Dedifferentiated amniotic fluid mesenchymal stem cell (primary cell): ENCODE measurements at regions not wholly inside any gene's neighbourhood (a gene's known extent, or its start where the extent isn't known, plus 50 kb on each side); places are given as distances from the start of the nearest gene placed in this dataset.

Experiments
- DNase-seq: peaks from one replicate; pipeline ENCODE4 v3.0.0-alpha.2; 2016; ENCODE audit errors: extremely low spot score

DNA sequence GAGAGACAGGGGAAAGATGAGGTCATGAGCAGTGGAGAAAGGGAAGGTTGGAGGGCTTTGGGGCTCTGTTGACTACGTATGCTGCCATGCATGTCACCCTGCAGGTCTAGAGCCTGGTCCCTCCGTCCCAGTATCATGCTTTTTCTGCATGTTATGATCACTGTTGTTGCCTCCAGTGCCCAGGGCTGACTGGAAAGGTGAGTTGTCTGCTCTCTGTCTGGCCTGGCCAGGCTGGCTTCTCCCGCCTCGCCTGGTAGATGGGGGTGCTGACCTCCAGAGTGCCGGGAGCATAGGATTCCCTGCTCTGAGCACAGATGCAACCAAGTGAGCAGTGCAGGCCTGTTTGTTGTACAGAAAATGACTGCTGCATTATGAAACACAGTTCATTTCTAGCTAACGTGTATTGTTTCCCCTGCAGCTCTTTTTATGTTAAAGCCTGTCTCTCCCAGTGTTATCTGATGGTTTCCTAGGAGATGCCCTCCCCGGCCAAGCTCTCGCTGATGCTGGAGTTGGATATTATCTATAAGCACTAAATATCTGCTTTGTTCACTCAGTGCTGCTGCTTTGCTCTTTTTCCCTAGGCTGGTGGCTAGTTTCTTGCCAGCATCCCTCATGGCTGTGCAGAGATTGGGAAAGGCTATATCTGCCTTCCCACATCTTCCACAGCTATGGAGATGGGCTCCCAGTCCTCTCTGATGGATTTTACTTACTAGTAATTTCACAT, 158.2 kb downstream of the TDRD15 start:
- DNase-seq: no peak

DNA sequence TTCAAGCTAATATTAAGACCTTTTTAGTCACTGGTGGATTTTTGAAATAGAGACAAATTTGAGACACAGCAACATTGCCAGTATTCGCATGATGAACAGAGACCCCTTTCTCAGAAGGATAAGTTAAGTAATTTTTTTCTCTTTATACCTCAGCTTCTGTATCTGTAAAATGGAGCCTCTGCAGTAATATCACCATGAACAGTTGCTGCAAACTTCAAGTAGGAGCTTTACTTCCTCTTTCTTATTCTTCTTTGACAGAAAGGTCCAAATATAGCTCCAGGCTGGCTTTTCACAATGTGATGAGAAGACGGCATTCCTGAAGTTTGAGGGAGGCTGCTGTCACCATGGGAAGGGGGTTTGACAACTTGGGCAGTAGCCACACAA, 158.7 kb downstream of the TDRD15 start:
- DNase-seq: no peak

DNA sequence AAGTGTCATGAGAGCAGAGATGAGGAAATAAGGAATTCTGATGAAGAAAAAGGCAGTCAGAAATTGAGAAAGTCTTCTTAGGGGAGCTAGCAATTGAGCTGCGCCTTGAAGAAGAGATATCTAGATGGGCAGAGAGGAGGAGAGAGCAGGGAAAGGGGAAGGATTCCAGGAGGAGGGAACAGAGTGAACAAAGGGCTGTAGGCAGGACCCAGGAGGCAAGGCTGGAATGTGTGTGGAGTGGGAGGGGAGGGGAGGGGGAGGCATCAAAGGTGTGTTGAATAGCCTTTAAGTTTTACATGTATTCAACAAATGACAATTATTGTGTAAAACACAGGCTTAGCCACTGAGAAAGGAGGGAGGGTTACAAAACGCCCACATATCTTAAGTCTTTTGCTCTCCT, 164.5 kb downstream of the TDRD15 start:
- DNase-seq: no peak

DNA sequence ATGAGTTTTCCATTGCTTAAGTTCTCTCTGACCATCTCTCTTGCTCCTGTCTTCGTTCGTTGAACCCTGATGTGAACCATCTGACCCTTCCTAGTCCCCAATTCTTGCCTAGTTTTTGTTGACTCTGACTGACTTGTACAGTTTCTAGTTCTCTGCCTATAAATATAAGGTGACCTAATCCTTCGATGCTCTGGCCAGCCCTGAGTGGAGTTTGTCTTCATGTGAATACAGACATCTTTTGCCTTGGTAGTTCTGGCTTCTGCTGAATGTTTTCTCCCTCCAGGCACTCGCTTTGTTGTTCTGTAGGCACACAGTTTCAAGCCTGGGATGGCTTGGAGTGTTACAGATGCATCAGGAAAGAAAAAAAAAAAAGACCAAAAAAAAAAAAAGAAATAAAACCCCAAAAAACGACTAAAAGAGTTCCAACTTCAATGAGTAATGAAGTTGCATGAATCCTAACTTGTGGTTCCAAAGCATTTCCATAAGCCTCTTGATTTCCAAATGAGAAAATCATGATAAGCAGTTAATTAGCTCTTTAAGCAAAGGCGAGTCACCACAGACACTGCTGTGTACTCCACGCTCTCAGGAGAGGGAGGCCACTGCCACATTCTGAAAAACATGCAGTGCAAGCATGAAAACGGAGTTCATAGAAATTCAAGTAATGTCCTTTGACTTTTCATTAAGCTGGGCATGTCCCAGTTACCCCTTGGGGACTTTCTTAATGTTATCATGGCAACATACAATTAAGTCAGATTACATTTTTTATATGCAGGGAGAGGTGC, 165.2 kb downstream of the TDRD15 start:
- DNase-seq: no peak

DNA sequence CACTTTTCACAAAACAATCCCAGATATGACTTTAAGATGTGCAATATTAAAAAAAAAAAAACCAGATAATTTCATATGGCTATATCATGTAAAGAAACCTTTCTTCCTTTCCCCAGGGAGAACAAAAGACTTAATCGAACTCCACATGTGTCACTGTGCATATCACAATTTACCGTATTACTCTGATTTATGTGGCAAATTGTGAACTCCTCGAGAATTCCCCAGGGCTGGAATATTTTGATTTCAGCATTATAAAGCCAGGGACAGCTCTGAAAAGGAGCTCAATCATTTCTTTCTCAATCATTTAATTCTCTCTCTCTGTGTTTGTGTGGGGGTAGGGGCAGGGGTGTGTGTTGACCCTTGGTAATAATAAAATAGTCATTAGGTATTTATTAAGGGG, 165.8 kb downstream of the TDRD15 start:
- no peak for DNase-seq

DNA sequence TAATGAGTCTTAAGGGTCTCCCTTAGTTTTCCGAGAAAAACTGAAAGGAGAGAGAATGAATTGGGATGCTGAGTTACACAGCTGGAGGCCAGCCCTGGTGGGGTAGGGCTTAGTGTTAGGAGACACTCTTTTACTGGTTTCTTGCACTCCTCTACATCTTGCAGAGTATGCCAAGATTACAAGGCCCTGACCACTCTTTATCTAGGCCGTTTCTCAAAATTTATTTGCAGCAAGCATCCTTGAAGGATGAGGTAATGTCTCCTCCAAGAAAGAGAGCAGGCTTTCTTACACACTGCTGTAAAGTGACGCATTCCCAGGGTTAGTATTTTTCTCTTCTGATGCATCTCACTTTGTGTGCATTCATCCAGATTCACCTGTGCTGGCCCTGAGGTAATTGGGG, 166.2 kb downstream of the TDRD15 start:
- no peak for DNase-seq

DNA sequence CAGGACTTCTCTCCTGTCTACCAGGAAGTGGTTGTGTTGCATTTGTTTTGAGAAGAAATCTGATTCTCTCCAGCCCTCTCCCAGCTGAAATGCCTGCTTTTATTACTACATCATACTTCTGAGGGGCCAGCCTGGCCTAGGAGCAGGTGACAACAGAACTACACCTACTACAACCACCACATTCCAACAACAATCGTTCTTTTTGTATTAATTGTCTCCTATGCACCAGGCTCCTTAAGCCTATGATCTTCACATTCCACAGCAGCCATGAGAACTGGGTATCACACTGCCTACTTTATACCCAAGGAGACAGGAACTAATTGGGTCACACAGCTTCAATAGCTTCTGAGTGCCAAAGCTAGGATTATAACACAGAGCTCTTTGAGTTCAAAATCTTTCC, 167.7 kb downstream of the TDRD15 start:
- DNase-seq: no peak

DNA sequence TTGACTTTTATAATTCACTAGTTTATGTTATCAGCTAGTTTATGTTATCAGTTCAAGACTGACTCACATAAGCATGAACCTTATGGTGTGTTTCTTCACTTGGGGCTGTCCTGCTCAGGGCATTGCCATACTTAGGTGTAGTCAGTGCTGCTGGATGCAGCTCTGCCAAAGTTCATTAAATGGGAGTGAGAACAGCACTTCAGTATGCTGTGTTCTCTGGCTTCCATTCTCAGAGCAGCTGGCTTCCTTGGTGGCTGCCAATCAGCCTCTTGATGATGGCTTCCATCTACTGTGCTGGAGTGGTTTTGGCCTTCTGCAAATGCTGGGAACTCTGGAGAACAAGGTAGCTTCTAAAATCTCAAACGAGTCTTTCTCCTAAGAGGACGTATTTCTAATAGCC, 170.7 kb downstream of the TDRD15 start:
- DNase-seq: no peak

DNA sequence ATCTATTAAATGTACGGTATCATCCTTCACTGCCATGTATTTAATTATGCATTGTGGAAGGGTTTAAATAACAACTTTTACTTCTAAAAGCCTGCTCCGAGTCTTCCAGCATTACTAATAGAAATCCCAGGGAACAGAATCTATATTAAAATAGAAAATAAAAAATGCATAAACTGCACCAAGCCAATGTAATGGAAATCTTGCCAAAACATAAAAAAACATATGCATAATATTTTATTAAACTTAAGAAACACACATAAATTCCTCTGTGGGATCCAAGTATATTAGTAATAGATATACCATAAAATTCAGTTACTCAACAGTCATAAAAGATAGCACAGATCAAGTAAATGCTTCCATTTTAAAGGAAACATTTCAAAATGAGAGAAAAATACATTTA, 175.6 kb downstream of the TDRD15 start:
- DNase-seq: no peak

DNA sequence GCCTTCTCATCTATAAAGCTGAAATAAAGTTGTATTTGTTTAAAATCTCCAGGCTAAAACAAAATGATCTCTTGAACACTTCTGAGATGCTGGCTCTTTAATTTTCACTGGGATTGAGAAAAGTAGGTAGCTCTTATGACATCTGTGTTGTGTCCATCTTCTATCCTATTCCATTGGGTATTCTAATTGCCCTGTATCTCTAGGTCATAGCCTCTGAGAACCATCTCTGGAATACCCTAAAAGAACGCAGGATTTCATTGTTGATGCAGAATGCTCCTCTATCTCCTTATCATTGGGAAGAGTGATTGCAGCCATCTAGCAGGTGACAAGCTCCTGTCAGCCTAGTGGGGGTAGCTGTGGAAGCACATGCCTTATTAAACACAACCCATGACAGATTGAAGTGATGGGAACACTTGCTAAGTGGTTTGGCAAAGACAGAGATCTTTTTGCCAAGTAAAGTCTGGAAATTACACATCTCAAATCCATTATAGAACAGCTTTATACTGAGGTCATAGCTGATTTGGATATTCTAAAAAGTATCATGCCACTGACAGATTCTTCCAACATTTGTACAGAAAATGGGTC, 178.2 kb downstream of the TDRD15 start:
- DNase-seq: no peak

DNA sequence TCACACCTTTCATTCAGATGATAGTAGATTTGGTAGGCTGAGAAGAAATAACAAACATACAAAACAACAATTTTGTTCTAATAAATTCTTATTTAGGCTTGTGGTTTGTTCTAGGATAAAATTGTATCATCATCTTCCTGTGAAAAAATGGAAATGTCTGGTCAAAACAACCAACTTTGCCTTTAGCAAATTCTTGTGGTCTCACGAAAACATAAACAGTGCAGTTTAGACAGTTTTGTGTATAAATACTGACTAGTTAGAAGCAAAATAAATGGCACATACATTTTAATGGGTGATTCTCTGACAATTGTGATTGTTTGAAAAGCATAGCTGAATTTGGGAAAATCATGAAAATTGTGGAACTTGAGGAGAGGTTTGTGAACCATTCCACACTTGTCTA, 180.1 kb downstream of the TDRD15 start:
- DNase-seq: no peak

DNA sequence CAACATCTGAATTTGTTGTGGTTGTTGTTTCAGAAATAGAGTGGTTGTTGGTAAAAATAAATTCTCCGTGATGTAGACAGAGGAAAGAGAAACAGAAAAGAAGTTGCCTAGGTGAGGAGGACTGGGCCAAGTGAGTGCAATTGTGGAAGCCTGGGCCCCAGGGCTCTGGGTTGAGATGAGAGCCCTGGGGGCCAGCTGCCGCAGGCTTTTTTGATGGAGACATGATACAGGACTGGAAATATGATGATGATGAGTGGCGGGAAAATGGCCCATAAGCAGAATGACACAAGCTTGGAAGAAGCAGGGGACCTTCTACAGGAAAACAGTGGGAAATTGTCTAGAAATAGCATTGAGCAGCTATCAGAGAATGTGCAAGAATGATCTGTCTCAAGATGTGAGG, 181.8 kb downstream of the TDRD15 start:
- DNase-seq: no peak

DNA sequence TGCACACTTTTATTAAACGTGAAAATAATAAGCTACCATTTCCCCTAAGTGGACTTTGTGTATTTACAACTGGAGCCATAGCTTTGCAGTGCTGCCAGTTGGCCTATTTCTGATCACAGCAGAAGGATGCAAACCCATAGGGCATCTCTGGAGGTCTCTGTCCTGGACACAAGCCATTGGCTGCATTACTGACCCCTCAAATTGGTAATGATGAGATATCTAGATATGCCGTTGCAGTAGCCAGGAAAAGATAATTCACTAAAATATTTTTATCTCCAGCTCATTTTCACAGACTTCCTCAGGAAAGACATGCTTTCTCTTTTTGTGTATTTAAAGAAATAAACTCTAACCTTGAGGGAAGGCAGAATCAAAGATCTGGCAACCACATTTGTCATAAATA, 182.5 kb downstream of the TDRD15 start:
- DNase-seq: no peak

DNA sequence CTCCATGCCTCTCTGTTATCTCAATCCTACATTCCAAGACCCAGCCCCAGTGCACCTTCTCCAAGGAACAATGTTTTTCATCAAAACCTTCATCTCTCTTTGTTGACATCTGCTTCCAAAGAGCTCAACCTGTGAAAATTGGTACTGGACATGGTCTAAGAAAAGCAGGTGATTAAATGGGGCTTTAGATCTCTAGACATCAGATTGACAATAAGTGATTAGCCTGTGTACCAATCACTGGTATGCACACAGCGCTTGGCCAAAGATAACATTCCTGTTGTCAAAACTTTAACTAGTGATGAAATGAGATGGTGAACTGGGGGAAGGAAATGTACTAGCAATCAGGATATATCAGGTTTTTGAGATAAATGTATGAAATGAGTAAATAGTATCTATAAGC, 183.3 kb downstream of the TDRD15 start:
- DNase-seq: no peak

DNA sequence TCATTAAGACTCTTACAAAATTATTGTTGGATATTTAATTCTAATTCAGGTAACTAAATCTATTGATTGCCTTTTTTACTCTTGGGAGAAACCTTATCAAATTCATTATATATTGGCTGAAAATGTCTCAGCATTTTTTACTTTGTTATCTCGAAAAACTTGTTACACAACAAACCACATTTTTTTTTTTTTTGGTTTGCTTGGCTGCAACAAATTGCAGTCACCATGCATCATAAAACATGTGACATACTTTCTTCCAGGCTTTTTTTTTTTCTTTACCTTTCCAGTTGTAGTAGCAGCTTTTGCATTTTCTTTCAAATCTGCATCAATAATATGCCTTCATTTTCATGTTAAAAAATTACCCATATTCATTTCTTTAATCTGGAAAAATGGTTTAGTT, 186.7 kb downstream of the TDRD15 start:
- DNase-seq: no peak

DNA sequence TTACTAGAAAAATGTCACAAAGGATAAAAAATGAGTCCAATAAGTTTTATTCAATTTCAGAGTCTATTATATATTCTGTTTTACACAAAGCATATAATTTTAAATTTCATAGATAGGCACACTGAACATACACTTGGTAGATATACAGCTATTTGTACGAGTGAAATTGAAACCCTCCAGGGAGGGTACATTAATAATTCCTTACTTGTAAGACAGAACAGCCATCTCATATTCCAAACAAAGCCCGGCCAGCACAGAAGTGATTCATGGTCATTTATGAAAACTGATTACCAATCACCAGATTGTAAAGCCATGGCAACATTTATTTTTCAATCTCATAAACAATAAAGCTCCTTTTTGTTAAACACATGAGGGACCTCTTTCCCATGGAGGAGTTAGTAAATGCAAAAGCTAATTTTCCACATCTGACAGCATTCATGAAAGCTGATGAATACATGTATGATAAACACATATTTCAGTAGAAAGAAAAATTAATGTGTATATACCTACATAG, 190.6 kb downstream of the TDRD15 start:
- no peak for DNase-seq

DNA sequence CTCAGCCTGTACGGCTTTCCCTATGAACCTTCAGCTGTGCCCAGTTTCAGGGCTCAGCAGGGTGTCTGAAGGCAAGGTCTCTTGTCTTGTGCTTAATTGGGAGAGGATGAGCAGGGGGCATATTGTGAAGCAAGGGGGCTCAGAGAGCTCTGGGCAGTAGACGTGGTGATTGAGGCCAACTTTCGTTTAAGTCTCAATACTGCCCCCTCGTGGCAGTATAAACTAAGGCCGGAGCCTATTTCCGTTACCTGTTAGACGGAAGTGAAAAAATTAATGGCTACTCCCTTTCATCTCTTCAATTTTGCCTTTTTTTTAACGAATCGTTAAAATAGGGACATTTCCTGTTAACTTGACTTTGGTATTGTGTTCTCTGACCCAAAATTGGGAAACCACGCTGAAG, 193.4 kb downstream of the TDRD15 start:
- no peak for DNase-seq

DNA sequence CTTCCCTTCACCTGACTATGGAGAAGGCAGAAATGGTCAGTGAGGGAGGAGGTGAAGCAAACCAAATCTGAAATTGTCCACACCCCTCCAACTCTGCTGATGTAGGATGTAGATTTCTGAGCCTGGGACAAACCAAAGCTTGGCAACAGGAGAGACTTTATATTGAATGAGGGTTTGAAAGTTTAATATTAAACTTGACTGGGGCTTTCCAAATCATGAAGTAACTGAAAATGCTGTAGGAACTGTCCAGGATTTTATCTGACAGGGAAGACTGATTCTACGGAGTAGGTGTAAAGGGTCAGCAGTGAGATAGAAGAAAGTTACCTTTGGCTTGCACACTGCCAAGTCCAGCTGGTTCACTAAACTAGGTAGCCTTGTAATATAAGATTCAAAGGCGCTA, 194.5 kb downstream of the TDRD15 start:
- DNase-seq: no peak

DNA sequence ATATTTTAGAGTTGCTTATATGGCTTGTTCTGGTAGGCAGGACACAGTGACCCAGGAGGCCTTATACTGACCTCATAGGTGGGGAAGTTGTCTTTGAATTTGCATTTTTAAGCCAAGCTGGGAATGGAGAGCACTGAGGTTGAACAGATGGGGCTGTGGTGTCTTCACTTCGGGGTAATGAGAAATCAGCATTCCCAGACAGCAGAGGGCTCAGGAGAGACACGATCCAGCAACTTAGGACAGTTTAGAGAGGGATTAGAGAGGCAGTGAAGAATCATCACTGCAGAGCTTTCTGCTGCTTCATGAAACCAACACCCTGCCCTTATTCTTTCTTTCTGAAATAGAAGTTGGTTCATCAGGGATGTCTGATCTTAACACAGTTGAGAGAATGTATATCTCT, 202.4 kb downstream of the TDRD15 start:
- DNase-seq: no peak

DNA sequence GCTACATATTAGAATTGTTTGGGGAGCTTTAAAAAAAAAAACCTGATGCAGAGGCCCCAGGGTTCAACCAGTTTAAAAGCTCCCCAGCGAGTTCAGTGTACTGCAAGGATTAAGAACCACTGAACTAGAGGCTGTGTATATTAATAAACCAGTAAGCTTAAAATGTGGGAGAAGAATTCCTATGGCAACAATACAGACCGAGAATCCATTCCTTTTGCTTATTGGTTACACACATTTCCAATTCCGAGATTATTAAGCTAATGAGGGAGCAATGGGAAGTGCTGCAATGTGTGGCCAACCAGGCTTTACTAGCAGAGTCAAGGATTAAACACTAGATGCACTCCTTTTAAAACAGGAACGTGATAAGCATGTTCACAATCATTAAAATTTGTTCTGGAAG, 204.4 kb downstream of the TDRD15 start:
- DNase-seq: no peak

DNA sequence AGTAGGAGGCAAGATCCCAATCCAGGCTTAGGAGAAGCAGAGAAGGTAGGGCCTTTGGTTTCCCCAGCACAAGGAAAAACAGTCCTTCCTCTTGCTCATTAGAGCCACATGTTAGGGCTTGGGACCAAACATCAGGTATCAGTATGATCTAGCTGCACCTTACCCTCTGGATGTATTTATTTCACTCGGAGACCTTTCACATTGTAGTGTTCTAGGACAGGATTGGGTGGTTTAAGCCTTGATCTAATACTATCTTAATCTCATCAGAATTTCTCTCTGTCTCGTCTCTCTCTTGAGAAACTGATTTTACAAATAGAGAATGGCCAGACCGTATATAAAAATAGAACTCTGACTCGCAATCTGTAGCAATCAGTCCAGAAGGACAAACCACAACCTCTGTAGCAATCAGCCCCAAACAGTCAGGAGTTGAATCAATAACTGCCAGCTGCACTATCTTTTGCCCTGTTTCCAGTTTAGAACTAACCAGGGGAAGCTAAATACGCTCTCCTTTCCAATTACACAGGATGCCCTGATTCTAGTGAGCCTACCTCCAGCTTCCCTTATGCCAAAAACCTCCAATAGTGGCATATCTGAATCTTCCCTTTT, 207.1 kb downstream of the TDRD15 start:
- no peak for DNase-seq

DNA sequence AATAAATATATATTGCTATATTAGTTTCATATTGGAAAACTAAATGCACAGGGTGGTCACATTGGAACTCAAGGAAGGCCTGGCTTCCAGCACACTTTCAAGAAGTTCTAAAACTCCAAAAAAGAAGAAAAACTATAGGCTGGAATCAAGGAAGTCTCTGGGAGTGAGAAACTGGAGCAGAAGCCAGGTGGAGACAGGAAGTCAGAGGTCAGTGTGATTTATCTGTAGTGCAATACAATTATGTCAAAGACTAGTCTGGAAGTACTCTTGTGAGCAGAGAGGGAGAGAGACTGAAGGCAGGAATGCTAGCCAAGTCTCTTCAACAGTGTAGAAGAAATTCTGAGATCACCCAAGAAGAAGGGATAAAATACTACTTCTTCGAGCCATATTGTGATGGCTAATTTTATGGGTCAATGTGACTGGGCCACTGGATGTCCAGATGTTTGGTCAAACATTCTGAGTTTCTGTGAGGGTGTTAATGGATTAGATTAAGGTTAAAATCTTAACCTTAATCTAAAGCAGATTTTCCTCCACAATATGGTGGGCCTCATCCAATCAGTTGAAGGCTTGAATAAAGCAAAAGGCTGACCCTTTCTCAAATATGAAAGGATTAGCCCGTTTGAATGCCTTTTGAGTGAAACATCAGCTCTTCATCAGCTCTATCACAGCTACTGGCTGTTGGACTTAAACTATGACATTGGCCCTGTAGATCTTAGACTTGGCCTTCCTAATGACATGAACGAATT, 208.0 kb downstream of the TDRD15 start:
- DNase-seq: no peak
